ENCODE measurements at regions not wholly inside any gene's neighbourhood (a gene's known extent, or its start where the extent isn't known, plus 50 kb on each side); places are given as distances from the start of the nearest gene placed in this dataset.
"Not testable (repeated sequence)": the region's sequence is repeated elsewhere in the genome, so short reads cannot be mapped to it uniquely, and the experiment has no call there.

GRCh38 chr14:100416081-100416680 is 93.0 kb downstream of the SLC25A47 start:
- intact Hi-C loops (cut with DNase I): loop anchor here (10.0 kb wide), 1 partner anchor 239 kb away; no protein-coding TSS in a partner anchor
- no peak for DNase-seq

GRCh38 chr14:100416921-100417860 is 94.1 kb downstream of the SLC25A47 start:
- intact Hi-C loops (cut with DNase I): loop anchor here (10.0 kb wide), 1 partner anchor 238 kb away; no protein-coding TSS in a partner anchor
- DNase-seq: peak; percentile 53 to 96 (median 72)

- intact Hi-C loops (cut with DNase I): loop anchor here (10.0 kb wide), 1 partner anchor 235 kb away; no protein-coding TSS in a partner anchor
- peak in 1 of 10 donors; percentile 38 for DNase-seq
Measured at GRCh38 chr14:100419856-100420255, 96.7 kb downstream of the SLC25A47 start.

- DNase-seq: no peak
- intact Hi-C loops (cut with DNase I): no loop called here
Measured at GRCh38 chr14:100421756-100422470, 98.8 kb downstream of the SLC25A47 start.

- DNase-seq: no peak
- intact Hi-C loops (cut with DNase I): no loop called here
Measured at GRCh38 chr14:100422556-100423316, 99.6 kb downstream of the SLC25A47 start.

GRCh38 chr14:100423317-100424010 is 100.3 kb downstream of the SLC25A47 start:
- DNase-seq: no peak
- intact Hi-C loops (cut with DNase I): no loop called here

GRCh38 chr14:100424504-100425428 is 101.6 kb downstream of the SLC25A47 start:
- peak in 1 of 10 donors; percentile 24 for DNase-seq
- intact Hi-C loops (cut with DNase I): no loop called here

GRCh38 chr14:100425429-100425827 is 102.3 kb downstream of the SLC25A47 start:
- intact Hi-C loops (cut with DNase I): no loop called here
- peak in 1 of 10 donors; percentile 67 for DNase-seq

- no peak for DNase-seq
- intact Hi-C loops (cut with DNase I): no loop called here
Measured at GRCh38 chr14:100426314-100426713, 103.2 kb downstream of the SLC25A47 start.

GRCh38 chr14:100427166-100427565 is 104.0 kb downstream of the SLC25A47 start:
- intact Hi-C loops (cut with DNase I): no loop called here

GRCh38 chr14:100428727-100429126 is 105.6 kb downstream of the SLC25A47 start:
- intact Hi-C loops (cut with DNase I): no loop called here

More at GRCh38 chr14:100427166-100427565, 104.0 kb downstream of the SLC25A47 start:
- DNase-seq: no peak

GRCh38 chr14:100429537-100429936 is 106.4 kb downstream of the SLC25A47 start:
- intact Hi-C loops (cut with DNase I): no loop called here
- no peak for DNase-seq

More at GRCh38 chr14:100428727-100429126, 105.6 kb downstream of the SLC25A47 start:
- peak in 1 of 10 donors; percentile 57 for DNase-seq

GRCh38 chr14:100430571-100430970 is 107.4 kb downstream of the SLC25A47 start:
- intact Hi-C loops (cut with DNase I): no loop called here
- DNase-seq: peak in 1 of 10 donors; percentile 27

GRCh38 chr14:100431461-100431860 is 108.3 kb downstream of the SLC25A47 start:
- intact Hi-C loops (cut with DNase I); DNase-seq: not testable (repeated sequence)

GRCh38 chr14:100432652-100433427 is 109.7 kb downstream of the SLC25A47 start:
- DNase-seq: no peak
- intact Hi-C loops (cut with DNase I): no loop called here

- intact Hi-C loops (cut with DNase I): no loop called here
- DNase-seq: no peak
Measured at GRCh38 chr14:100433428-100433814, 110.3 kb downstream of the SLC25A47 start.

GRCh38 chr14:100434033-100434601 is 111.0 kb downstream of the SLC25A47 start:
- no peak for DNase-seq

More at GRCh38 chr14:100434033-100434601, 111.0 kb downstream of the SLC25A47 start:
- intact Hi-C loops (cut with DNase I): no loop called here
